Left cardiac atrium (tissue), 4 donors: ENCODE measurements at regions not wholly inside any gene's neighbourhood (a gene's known extent, or its start where the extent isn't known, plus 50 kb on each side); places are given as distances from the start of the nearest gene placed in this dataset.
"Not testable (repeated sequence)": the region's sequence is repeated elsewhere in the genome, so short reads cannot be mapped to it uniquely, and the experiment has no call there.

Source experiments
- ATAC-seq, 2 donors: fragments of 200-7000 bp; cut with Tn5 transposase; one replicate each; pipeline ENCODE4 v1.9.1; 2020; ENCODE audit warnings: mild to moderate bottlenecking in 2 of 2, moderate library complexity in 2 of 2
- DNase-seq: peaks from one replicate; pipeline ENCODE4 v3.0.0-alpha.2; 2020
- intact Hi-C, 2 donors: fragments of 100-400 bp; cut with DNase I; formaldehyde crosslinking; loops; one replicate each; pipeline versions ENCODE4 v1.14.1 to v1.15.1; 2022 to 2023
- donor health status: DM: no; HTN: yes; CAD: no.
- donor health status: DM: no; HTN: yes; CAD: no; lungs with severe emphysema.
- donor health status: DM: yes; HTN: yes; CAD: no.
- donor health status: Dilated cardiomyopathy.

DNA sequence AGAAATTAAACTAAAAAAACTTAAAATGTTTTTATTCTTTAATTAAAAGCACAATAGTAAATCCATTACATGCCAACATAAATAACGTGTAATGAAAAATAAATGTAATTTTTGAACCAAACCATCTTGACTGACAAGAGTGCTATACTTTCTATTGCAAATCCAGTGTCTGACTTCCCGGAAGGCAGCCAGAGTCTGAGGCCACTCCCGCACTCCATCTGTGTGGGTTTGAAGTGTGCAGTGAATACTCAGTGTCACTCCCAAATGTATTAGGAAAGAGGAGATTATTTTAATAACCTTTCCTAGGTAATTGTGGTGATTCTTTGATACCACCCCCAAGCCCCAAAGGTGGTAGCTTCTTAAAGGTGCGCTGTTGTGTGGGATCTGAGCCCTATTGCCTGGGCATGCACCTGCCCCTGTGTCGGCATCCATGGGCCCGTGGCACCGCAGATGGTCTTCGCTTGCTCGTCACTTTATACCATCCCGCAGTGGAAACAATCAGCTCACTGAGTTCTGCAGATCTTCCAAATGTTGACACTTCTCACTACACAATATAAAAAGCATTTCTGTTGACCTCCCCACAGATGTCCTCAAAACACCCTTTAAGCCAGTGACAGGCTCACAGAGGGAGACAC, 391.2 kb downstream of the THBS2 start:
- no peak for ATAC-seq

DNA sequence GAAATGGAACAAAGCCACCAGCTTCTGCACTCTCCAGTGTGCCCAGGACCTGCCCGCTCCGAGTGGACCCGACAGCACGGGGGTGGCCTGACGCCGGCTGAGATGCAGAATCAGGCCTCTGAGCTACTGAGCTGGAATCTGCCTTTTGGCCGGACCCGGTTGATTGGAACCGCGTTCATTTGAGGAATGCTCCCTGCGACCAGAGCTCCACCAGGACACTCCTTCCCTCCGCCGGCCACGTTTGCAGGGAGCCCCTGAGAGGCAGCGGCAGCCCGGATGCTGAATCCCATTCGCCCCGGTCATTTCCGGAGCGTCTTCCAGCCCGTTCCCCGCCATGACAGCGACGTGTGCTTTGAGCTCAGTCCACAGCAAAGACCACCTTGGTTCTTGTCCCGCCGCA, 392.7 kb downstream of the THBS2 start:
- ATAC-seq (no peak), DNase-seq (no peak)
- intact Hi-C loops: no loop called here

More for the DNA sequence above, 391.2 kb downstream of the THBS2 start:
- DNase-seq: no peak
- intact Hi-C loops: no loop called here

DNA sequence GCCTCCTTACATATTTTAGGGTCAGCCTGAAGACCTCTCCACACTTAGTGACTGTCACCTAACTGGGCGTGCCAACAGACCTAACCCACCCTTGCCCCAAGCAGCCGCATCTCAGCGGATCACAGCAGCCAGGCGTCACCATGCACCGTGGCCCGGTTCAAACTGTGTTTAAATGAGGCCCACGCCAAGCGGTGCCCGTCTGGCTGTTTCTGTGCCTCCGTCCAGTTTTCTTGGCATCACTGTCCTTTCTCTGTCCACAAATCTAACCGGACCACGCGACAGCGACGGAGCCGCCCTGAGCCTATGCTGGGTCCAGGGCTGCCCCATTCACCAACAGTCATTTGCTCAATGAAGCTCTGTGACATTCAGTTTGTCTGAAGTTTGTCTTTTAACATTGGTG, 393.3 kb downstream of the THBS2 start:
- intact Hi-C loops: no loop called here
- ATAC-seq (no peak), DNase-seq (no peak)

DNA sequence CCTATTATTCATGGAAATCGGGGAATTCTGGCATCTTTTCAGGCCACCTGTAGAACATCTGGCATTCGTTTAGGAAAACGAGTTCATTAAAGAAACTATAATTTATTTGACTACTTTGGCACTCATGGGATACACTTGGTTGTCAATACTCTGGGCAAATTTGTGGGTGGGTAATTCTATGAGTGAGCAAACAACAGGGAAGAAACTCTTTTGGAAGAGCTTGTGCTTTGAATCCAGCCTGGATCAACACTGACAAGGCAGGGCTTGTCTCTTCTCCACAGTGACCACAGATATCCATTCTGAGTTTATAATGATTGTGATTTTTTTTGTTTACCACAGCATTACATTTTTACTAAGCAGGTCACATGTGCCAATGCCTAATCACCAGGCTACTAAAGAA, 394.7 kb downstream of the THBS2 start:
- intact Hi-C loops: no loop called here
- no peak for DNase-seq

DNA sequence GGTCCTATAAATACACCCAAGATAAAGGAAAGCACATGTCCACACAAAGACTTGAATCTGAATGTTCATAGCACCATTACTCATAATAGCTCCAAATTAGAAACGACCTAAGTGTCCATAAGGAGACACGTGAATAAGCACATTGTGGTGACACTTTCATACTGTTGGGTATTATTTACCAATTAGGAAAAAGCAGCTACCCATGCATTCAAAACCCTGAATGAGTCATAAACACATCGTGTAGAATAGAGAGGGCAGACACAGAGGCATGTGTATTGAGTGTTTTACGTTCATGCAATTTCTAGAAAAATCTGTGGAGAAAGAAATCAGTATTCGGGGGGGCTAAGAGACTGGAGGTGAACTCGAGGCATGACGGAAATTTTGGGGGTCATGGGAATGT, 396.7 kb downstream of the THBS2 start:
- intact Hi-C loops: no loop called here
- no peak for DNase-seq
- ATAC-seq: no peak

More for the DNA sequence above, 394.7 kb downstream of the THBS2 start:
- ATAC-seq: no peak

DNA sequence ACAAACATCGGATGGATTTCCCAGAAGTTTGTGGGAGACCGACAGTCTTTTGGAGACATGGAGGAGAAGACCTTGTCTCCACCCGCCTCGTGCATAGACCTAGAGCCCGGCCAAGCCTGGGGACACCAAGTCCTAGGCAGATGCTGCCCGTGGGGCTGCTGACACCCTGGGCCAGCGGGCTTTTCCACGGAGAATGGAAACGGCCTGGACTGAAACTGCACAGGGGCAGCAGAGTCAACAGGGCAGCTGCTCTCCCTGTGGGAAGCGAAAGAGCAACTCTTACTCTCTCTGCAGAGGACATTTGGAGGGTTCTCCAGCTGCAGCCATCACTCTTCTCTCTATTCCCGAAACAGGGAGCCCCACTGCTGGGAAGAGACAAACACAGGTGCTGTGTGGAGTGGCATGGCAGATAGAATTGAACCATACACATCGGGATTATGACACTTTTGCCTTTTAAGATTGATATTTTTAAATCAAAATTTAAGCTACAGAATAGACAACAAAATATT, 401.2 kb downstream of the THBS2 start:
- intact Hi-C loops: no loop called here
- DNase-seq: no peak
- peak; percentile 14 to 19 for ATAC-seq

DNA sequence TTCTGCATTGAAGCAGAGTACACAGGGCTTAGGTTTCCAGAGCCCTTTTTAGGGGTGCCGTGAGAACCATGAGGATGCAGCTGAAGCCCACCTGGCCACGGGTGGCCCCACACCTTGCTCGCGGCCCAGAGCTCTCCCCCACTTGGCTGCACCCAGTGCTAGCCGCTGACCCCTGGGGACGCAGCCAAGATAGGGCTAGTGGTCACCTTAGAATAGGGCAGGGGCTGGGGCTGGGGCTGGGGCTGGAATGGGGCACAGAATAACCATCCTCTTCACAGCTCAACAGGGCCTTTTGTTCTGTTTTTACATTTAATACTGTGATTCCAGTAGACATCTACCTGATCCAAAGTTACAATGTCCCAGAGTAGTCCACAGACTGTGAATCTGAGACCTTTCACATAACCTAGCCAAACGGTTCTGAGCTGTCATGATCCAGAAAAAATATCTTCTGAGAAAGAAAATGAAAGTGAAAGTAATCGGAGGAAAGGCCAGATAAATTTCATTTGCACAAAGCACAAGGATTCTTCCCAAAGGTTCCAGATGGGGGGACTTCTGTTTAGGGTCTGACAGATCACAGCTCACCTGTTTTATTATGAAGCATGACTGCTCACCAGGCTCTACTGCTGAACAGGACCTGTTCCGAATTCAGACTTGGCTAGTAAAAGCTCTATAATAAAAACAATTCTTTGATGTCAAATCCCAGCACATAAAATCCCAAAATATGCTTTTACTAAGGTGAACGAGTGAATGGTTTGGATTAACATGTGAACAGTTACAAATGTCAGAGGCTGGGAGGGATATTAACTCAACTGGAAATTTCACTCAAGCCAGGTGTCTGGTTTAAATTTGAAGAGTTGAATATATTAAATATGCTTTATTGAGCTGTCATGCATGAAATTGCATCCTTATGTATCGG, 401.9 kb downstream of the THBS2 start:
- no peak for DNase-seq
- peak in 1 of 2 donors; percentile 30 for ATAC-seq
- intact Hi-C loops: no loop called here

DNA sequence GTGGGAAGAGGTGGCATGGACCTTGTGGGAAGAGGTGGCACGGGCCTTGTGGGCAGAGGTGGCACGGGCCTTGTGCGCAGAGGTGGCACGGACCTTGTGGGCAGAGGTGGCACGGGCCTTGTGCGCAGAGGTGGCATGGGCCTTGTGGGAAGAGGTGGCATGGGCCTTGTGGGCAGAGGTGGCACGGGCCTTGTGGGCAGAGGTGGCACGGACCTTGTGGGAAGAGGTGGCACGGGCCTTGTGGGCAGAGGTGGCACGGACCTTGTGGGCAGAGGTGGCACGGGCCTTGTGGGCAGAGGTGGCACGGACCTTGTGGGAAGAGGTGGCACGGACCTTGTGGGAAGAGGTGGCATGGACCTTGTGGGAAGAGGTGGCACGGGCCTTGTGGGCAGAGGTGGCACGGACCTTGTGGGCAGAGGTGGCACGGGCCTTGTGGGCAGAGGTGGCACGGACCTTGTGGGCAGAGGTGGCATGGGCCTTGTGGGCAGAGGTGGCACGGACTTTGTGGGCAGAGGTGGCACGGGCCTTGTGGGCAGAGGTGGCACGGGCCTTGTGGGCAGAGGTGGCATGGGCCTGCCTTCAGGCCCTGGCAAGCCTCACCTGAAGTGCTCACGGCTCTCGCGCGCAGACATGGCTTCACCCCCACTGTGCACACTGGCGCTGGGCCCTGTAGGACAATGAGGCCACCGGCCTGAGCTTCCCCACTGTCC, 403.5 kb downstream of the THBS2 start:
- intact Hi-C loops, ATAC-seq, DNase-seq: not testable (repeated sequence)

DNA sequence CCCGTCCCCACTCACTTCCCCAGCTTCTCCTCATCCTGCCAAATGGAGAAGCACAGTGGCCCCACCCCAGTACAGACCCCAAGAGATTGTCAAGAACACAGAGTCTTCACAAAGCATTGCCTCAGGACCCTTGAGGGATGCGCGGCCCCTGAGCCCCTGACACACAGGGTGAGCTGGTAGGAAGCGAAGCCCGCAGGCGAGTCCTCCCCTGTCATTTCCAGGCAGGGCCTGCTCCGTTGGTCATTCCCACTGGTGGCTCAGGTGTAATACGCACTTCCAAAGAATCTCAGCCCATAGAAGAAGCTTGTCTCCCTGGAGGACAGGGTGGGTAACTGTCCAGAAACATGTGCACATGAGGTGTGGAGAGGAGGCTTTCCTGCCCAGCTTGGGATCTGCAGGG, 404.2 kb downstream of the THBS2 start:
- no peak for DNase-seq
- no peak for ATAC-seq
- intact Hi-C loops: no loop called here

DNA sequence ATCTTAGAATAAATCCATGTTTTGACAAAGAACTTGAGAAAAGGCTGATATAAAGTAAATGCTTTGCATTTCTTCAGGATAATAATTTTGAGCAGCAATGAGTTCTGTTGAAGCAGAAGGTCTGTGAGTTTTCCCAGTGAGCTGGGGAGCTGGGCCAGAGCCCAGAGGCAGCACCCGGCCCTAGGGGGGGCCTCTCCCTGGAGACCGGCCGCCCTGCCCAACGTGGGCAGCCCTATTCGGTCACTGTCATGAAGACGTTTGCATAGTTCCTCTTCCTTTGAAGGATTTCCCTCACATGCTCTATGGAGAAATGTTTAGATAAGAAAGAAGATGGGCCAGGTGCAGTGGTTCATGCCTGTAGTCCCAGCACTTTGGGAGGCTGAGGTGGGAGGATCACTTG, 404.8 kb downstream of the THBS2 start:
- DNase-seq (no peak), ATAC-seq (no peak)
- intact Hi-C loops: no loop called here

DNA sequence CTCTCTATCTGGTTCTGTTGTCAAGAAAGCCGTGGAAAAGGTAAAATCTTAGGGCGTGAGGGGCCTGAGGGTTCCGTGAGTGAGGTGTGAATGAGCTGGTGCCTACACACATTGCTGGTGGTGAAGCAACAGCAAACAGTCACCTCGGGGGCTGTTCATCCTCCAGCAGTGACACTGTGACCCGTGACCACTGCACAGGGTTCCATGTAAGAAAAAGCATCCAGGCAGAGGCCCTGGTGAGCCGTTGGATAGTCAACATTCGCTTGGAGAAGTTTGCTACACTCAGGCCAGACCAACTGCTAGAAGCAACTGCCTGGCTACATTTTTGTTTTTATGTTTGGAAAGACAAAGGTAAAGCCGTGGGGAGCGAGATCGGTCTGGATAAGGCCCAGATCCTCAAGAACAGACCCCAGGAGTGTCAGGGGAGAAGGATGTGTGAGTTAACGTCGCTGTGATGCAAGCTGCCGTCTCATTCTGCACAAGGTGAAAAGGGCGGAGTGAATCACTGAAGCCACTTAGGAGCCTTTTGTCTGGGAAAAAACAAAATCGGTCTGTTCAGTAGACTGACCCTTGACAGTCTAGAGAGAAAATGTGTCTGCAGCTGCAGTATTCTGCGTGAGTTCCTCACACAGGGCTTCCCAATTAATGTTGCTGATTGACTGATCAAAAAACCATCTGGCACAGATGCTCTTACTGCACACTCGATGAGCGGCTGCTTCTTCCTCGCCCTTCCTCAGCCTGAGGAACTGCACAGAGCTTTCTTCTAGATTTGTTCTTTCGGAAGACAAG, 404.0 kb downstream of the SMOC2 start:
- DNase-seq: no peak
- ATAC-seq: no peak
- intact Hi-C loops: no loop called here

DNA sequence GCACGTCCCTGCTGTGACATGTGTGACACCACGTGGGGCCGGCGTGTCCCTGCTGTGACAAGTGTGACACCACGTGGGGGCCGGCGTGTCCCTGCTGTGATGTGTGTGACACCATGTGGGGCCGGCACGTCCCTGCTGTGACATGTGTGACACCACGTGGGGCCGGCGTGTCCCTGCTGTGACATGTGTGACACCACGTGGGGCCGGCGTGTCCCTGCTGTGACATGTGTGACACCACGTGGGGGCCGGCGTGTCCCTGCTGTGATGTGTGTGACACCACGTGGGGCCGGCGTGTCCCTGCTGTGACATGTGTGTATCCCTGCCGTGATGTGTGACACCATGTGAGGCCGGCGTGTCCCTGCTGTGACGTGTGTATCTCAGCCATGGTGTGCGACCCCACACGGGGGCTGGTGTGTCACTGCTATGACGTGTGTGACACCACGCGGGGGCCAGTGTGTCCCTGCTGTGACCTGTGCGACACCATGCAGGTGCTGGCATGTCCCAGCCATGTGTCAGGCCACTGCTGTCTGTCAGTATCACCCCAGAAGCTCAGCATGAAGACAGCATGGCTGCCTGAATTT, 401.7 kb downstream of the SMOC2 start:
- ATAC-seq, DNase-seq, intact Hi-C loops: not testable (repeated sequence)

DNA sequence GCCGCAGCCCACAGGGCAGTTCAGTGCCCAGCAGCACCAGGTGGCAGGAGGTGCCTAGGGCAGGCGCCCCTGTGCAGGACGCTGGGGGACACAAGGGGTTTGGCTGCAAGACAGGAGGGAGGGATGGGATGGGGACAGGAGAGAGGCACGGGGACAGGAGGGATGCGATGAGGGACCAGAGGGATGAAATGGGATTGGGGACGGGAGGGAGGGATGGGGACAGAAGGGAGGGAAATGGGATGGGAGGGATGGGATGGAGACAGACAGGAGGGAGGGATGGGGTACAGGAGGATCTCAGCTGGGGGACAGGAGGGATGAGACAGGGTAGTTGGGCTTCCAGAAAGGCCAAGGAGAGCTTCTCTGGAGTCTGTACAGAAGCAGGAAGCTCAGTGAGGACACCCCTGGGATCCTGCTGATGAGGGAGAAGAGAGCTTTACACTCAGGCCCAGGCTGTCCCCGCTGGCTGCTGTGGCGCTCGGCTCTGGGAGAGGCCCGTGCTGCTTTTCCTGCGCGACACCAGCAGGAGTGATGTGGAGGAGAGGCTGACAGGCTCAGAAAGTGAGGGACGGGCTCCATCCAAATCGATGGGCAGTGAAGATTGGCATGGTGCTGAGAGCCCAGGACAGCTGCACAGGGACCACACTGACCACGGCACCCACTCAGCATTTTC, 400.8 kb downstream of the SMOC2 start:
- DNase-seq (no peak), ATAC-seq (no peak)
- intact Hi-C loops: no loop called here

DNA sequence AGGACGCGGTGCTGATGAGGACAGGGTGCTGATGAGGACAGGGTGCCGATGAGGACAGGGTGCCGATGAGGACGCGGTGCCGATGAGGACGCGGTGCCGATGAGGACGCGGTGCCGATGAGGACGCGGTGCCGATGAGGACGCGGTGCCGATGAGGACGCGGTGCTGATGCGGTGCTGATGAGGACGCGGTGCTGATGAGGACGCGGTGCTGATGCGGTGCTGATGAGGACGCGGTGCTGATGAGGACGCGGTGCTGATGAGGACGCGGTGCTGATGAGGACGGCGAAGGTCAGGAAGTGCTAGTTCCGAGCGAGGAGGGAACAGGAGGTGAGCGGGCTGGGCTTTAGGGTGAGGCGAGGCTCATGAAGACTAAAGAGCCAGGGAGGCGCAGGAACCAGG, 399.9 kb downstream of the SMOC2 start:
- ATAC-seq (peak in 1 of 2 donors; percentile 87), DNase-seq (peak; percentile 67)
- intact Hi-C loops: not testable (repeated sequence)

DNA sequence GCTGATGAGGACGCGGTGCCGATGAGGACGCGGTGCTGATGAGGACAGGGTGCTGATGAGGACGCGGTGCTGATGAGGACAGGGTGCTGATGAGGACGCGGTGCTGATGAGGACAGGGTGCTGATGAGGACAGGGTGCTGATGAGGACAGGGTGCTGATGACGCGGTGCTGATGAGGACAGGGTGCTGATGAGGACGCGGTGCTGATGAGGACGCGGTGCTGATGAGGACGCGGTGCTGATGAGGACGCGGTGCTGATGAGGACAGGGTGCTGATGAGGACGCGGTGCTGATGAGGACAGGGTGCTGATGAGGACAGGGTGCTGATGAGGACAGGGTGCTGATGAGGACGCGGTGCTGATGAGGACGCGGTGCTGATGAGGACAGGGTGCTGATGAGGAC, 399.3 kb downstream of the SMOC2 start:
- intact Hi-C loops, ATAC-seq, DNase-seq: not testable (repeated sequence)

DNA sequence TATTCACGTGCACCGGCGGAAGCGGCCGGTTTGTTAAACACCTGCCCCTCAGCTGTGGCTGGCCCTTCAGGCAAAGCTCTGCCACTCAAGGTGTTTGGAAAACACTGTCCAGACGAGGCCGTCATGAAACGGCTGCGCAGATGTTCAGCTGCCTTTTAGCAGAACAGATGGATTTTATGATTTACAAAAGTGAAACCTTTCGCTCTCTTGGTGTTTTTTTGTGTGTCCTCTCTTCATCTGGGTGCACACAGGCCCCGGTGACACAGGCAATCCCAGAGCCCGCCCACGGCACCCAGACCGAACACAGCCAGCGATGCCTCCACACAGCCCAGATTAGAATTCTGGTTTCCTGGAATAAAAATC, 397.0 kb downstream of the SMOC2 start:
- intact Hi-C loops: no loop called here
- ATAC-seq: no peak
- DNase-seq: no peak

DNA sequence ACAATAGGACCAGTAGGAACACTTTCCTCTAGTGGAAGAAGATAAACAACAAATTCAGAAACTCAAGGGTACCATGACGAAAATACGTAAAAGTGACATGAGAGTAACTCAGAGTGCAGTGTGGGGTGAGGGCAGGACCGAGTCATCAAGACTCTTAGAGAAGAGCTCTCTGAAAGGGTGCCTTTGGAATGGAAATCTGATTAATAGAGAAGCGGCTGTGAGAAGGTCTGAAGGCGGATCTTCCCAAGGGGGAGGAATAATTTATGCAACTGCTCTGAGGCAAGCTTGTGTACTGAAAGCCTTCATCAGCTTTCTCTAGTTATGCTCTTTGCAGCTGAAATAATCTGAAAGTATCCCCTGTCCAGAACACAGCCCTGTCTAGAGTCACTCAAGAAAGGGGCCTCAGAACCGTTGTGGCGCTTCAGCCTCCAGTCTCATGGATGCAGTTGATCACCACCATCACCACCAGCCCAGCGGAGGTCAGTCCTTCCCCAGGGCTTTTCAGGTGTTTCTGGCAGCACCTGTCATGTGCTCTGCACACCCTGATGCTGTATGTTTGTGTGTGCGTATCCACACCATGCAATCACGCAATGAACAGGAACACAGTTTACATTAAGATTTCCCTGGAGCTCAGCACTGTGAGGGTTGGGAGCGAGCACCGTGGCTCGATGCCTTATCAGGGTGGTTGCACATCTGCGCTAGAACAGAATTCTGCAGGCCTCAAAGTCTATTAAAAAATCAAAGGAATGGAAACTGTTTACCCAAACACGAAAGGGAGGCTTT, 396.5 kb downstream of the SMOC2 start:
- DNase-seq: no peak
- intact Hi-C loops: no loop called here
- no peak for ATAC-seq
